Activated CD4-positive, alpha-beta T cell treated with anti-CD3 and anti-CD28 coated beads, Interleukin-2, amount 50 U/mL, for 48 hours (primary cell): ENCODE measurements at regions not wholly inside any gene's neighbourhood (a gene's known extent, or its start where the extent isn't known, plus 50 kb on each side); places are given as distances from the start of the nearest gene placed in this dataset.

Source experiments
- DNase-seq, 2 experiments: peaks; one replicate each; pipeline ENCODE4 v3.0.0-alpha.2; 2020

DNA sequence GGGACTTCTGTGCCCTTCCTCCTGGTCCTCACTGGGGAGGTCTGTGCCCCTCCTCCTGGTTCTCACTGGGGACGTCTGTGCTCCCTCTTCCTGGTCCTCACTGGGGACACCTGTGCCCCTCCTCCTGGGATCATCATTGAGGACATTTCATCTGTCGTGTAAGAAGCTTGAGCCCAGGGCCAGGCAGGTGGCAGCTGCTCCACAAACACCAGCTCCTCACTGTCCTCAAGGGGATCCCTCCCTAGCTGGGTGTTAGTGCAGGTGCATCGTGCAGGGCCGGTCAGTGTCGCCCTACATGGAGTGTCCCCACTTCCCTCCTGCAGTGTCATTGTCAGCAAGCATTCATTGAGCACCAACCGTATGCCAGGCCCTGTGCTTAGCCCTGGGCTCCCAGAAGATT is 312.7 kb downstream of the PTPRU start:
- DNase-seq = no peak

DNA sequence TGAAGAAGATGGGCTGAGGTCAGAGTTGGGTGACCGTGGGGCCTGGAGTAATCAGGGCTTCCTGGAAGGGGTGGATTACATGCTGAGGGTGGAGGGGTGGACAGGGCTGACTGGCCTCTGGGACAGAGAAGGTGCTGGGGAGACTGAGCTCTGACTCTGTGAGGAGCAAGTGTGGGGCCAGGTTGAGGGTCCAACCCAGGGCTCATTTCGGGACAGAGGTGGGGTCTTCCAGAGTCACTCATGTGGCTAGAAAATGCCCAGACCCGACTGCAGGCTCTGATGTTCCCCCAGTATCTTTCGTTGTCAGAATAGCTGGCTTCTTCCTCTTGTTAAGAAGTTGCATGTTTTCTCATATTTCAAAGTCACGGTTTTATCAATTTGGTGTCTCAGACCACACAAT is 311.8 kb downstream of the PTPRU start:
- no peak for DNase-seq

DNA sequence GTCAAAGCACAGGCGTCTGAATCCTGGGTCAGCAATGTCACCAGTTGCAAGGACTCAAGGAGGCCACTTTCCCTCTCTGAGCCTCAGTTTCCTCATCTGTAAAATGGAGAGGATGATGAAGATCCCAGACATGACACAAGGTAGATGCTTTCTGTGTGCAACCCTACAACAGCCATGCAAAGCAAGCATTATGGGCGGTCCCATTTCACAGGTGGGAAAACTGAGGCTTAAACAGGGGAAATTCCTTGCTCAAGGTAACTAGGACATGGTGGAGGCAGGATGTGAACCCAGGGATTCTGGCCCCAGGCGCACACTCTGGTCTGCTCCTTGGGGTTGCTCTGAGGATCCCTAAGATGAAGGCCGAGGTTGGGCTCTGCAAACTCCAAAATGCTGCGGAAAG is 311.0 kb downstream of the PTPRU start:
- no peak for DNase-seq

DNA sequence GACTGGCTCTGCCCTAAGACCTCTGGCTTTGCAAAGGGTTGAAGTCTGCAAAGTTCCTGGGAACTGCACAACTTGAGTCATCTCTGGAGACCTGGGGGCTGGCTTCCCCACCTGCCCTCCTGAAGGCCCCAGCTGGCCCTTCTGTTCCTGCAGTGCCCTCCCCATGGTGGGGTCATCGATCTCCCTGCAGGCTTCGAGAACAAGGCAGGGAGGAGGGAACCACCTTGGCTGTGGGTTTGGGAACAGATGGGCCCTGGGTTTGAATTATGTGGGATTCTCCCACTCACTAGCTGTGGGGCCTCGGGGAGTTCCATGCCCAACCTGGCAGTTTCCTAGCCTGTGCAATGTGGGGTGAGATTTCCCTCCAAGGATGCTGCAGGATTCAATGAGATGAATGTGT is 310.2 kb downstream of the PTPRU start:
- DNase-seq = no peak

DNA sequence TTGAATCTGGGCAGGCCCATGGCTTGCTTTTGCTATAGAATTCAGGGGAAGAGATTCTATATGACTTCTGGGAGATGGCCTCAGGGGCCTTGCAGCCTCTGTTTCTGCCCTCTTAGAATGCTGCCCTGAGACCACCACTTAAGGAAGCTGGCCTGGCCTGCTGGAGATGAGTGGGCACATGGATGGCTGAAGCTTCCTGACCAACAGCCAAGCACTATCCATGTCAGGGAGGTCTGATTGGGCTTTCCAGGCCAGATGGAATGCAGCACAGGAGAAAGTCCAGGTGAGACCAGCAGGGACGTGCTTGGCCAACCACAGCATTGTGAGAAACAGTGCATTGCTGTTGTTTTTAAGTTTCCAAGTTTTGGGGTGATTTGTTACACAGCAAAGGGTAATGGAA is 308.1 kb downstream of the PTPRU start:
- DNase-seq = no peak

DNA sequence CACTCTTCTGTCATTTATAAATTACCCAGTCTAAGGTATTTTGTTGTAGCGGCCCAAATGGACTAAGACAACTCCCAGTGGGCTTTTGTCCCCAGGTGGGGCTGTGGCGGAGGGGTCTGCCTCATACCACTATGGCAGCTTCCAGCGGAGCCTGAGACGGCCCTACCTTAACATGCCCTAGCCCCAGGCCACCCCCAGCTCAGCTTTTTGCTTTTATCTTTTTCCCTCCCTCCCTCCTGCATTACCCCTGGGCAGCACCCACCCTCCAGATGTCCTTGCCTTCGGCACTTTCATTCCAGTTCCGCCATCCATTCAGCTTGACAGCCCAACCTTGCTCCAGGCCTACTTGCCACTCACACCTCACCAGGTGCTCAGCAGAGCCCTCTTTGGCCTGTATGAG is 307.3 kb downstream of the PTPRU start:
- no peak for DNase-seq

DNA sequence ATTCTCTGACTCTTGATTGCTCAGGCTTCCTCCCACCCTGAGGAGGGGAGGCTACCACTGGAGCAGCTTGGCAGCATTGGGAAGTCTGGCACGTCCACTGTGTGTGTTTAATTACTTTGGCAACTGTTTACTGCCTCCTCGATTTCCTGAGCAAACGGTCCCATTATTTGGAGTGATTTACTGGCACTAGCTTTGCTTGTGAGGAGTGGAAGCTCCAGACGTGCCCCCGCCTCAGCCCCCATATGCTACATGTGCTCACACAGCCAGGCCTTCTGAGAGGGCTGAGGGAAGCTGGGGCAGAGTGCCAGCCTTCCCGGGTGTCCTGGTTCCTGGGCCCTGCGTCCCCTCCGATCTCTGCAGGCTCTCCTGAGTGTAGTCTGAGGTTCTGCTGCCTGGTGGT is 306.2 kb downstream of the PTPRU start:
- DNase-seq = no peak

DNA sequence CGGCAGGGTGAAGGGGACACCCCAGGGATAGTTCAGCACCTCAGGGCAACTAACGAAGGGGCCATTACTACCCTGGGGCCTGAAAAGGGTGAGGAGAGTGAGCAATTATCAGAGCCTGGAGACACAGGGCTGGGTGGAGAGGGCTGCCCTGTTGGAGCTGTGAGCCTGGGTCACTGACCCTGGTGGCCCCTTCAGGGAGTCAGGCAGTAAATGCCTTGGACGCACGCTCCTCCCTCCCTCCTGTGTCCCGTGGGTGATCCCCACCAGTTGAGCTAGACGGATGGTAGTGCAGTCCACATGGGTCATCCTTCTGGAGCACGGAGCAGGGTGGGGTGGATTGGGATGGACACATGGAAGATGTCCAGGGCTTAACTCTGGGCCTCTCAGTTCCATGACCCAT is 305.3 kb downstream of the PTPRU start:
- DNase-seq = no peak

DNA sequence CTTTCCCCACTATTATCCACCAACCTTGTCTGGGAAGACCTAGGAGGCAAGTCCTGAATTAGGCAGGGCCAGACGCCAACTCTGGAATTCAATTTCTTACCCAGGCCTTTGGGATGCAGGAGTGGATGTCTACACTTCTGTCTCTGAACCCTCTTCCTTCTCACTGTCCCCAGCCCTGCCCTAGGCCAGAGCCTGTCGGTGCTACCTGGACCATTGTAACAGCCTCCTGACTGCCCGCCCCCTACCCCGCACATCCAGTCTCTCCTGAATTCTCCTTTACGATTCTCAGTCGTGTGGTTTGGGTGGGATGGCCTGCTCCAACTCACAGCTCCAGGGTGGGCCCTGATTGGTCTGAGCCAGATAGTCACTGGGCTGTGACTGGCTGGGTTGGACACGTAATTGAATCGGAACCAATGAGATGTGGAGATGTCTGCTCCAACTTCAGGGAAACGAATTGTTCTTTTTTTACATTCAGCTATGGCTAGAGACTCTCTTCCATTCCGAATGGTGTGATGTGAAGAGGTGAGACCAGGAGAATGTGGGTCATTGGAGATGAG is 304.6 kb downstream of the PTPRU start:
- DNase-seq = no peak

DNA sequence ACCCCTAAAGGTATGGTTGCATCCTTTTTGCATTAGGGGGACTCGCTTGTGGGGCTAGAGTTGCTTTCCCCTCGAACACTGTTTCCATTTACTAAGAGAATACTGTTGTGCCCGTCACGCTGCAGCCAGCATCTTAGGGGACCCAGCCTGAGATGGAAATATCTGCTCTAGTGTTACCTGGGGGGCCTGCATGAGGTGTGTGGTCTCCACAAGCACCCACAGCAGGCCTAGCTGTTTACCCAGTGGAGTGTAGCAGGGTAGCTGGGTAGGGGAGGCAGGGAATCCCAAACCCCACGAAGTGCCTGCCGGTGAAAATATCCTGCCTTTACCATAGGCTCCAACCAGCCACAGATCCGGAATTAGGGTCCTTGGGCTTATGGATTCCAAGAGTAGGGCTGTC is 303.6 kb downstream of the PTPRU start:
- DNase-seq = no peak

DNA sequence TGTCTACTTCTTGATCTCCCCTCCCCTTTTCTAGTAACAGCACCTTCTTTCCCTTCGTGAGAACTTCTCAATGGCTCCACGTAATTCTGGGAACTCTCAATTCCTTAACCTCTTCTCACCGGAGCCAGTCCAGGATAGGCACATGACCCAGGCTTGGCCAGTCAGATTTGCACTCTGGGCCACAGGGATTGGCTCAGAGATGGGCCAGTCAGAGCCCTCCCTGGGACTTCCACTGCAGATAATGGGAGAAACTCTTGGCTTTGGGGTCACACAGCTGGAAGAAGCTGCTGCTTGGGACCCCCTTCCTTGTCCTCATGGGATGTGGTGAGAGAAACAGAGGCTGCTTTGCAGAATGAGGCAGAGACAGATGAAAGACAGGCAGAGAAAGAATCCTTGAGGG is 302.3 kb downstream of the PTPRU start:
- DNase-seq = no peak

DNA sequence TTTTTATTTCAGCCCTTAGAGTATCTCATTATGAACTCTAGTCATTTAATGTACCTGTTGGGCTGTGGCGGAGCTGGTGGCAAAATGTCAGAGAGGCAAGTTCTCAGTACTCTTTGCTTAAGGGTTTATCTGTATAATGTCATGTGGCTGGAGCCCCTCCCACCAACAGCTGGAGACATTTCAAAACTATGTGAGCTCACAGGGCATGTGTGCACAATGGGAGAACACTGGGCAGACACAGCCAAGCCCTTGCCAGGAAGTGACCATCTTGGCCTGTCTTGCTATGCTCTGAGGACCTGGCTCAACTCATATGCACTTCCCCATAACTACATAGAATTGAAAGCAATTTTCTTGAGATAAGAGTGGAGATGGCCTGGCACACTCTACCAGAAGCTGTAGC is 296.4 kb downstream of the PTPRU start:
- no peak for DNase-seq

DNA sequence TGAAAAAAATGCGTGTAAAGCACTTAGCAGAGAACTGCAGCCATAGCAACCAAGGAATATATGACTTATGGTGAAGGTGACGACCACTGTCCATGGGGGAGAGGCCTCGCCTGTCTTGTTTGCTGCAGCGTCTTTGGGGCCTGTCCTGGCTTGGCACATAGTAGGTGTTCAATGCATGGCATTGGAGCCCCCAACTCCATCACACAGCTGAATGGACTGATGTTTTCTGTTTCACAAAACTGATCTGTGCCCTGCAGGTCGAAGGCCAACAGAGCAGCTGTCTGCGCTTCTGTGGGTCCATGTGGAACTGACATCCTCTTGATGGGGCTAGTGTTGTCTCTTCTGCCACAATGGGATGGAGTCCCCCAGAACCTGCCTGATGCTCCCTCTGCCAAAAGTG is 296.0 kb downstream of the PTPRU start:
- no peak for DNase-seq

DNA sequence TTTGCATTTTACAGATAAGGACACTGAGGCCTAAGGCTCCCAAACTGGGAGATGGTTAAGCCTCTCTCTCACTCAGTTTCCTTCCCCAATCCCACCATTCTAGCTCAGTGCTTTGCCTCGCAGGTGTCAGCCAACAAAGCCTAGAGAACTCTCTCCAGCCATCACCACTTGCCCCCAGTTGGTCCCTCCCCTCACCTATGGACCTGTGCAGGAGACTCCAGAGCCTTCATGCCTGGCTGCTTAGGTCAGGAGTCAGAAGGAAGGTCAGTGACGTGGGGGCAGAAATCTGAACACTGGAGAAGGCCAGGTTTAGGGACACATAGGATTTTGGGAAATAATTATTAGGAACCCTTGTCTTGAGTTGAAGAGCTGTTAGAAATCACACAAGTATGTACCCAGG is 295.3 kb downstream of the PTPRU start:
- no peak for DNase-seq

DNA sequence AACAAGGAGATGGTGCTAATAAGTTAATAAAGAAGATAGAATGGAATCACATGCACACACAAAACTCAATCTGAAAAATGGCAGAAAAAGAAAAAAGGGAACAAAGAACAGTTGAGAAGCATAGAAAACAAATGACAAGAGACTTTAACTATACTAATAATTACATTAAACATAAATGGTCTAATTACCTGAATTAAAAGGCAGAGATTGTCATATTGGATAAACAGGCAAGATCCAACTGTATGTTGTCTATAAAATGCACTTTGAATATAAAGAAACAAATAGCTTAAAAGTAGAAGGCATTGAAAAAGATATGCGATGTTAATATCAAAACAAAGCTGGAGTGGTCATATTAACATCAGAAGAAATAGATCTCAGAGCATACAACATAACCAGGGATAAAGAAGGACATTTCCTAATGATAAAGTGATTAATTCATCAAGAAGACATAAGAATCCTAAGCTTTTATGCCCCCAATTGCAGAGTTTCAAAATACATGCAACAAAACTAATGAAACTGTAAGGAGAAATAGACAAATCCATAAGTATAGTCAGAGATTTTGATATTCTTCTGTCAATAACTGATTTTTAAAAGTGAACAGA is 293.5 kb downstream of the PTPRU start:
- no peak for DNase-seq

DNA sequence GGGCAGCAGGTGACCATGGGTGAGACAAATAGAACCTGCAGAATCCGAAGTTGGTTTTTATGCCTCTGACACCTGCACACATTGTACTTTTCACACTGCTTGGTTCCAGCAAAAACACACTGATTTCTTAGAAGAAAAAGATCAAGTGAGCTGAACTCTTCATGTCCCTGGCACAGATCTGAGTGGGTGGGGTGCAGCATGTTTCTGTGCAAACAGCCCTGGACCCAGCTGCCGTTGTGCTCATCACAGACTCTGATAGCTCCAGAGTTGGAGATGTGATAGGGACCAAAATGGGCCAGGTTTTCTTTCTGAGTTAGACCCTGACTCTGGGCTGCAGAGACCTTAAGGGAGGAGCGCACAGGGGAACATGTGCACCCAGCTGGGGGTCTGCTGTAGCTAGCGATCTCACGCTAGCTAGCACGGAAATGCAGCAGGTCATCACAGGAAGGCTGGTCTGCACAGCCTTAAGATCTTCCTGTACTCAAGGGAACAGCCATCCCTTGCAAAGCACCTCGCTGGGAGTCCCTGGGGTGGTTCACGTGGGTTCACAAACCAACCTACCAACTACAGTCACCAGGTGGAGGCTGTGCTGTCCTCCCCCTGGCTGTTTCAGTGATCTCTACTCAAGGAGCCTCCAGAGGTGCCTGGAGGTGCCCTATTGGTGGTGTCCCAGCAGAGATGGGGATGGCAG is 291.1 kb downstream of the PTPRU start:
- DNase-seq = no peak

DNA sequence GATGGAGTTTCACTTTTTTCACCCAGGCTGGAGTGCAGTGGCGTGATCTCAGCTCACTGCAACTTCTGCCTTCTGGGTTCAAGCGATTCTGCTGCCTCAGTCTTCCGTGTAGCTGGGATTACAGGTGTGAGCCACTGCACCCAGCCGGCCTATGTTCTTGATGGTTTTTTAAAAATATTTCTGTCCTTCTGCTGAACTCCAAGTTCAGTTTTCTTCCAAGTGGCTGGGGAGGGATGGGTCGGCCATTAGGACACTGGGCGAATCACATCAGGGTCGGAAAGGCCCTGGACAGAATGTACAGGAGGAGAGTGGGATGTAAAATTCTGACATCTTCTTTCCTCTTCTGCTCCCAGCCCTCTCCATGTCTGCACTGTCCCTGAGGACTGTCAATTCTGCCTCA is 289.6 kb downstream of the PTPRU start:
- no peak for DNase-seq

DNA sequence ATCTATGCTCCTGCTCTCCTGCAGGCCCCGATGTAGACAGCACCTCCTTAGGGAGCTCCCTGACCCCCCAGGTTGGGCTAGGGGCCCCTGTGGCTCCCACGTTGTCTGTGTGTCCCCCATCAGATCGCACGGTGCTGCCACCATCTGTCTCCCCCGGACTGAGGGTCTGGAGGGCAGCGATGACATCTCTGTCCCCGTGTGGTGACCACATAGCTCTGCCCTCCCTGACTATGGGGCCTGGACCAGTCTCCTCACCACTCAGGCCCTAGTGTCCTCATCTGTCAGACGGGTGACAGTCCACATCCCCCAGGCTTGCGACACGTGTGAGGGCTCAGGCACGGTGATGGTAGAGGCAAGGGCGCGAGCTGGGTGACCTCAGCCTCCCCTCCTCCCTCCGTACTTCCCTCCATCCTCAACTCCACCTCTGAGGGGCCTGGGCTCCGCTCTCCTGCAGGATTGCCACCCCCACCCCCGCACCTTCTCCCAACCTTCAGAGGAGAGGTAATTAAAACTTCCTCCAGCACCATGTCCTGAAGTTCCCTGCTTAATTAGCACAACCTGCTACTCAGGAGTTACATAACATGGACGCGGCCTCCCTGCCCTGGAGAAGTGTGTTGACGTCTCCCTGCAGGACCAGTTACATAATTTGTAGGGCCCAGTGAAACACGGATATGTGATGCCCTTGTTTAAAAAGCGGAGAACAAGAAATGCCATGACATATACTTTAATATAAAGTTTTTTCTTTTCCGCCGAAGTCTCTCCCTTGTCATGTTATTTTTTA is 288.2 kb downstream of the PTPRU start:
- no peak for DNase-seq

DNA sequence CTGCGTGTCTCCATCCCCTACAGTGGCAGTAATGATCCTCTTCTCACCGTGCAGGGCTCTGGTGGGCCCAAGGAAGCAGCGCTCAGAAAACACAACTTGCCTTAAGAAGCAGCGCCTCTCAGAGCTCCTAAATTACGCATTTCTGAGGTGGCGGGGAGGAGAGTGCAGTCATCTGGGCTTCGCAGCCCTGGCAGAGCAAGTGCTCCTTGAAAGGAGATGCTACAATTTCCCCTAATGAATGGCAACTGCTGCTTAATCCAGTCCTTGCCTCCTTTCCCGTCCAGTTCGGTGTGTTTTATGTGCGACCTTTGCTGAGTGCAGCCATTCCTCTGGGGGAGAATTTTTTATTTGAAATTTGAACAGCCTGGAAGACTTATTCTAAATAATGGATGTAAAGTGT is 287.3 kb downstream of the PTPRU start:
- no peak for DNase-seq

DNA sequence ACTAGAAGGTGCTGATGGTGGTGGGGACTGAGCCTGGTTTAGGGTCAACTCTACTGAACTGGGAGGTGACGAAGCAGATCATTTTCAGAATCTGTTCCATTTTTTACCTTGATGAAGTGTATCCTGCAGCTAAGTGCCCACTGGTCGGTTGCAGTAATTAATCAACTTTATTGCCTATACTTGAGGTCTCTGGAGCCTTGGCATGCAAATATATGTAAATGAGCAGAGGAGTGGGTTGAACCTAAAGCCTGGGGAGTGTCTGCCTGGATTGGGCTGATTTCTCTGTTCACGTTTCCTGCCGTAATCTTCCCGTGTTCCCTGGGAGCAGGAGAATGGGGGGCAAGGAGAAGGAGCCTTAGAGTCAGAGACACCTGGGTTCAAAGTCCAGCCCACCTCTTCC is 286.8 kb downstream of the PTPRU start:
- no peak for DNase-seq

DNA sequence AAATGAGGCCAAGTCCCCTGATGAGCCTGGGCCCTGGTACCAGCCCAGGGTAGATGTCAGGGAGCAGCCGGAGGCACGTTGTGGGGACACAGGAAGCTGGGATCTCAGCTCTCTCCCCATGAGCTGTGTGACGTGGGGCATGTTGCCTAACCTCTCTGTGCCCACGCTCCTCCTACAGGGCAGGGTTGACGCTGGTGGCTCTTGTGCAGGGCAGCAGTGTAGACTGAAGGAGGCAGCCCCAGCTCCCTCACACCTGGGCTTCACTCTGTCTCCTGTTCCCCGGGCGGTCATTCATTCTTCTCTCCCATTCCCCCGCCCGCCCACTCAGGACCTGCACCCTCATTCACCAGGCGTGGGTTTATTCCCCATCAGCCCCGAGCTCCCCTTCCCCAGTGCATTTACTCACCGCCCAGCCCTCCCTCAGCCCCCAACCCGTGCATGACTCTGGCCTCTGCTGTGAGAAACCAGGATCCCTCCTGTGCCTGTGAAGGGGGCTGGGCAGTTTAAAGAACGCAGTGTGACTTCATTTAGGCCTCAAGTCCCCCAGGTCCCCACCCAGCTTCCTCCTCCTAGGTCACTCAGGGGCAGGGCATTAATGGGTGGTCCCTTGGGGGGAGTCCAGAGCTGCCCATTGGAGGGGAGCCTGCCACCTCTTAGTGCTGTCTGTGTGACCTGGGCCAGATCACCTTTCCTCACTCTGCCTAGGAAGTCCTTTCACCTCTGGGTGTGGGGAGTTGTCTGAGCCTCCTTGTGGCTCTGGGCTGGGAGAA is 285.7 kb downstream of the PTPRU start:
- no peak for DNase-seq

DNA sequence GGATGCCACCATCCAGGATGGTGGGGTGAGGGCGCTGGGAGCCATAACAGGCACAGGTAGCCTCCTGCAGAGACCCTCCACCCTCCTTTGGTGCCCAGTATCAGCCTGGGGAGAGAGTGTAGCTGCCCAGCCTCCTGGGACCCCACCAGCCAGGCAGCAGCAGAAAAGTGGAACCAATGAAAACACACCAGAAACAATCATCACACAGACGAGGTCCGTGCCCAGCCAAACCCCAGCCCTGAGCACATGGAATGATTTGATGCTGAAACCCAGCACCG is 285.1 kb downstream of the PTPRU start:
- DNase-seq = no peak

DNA sequence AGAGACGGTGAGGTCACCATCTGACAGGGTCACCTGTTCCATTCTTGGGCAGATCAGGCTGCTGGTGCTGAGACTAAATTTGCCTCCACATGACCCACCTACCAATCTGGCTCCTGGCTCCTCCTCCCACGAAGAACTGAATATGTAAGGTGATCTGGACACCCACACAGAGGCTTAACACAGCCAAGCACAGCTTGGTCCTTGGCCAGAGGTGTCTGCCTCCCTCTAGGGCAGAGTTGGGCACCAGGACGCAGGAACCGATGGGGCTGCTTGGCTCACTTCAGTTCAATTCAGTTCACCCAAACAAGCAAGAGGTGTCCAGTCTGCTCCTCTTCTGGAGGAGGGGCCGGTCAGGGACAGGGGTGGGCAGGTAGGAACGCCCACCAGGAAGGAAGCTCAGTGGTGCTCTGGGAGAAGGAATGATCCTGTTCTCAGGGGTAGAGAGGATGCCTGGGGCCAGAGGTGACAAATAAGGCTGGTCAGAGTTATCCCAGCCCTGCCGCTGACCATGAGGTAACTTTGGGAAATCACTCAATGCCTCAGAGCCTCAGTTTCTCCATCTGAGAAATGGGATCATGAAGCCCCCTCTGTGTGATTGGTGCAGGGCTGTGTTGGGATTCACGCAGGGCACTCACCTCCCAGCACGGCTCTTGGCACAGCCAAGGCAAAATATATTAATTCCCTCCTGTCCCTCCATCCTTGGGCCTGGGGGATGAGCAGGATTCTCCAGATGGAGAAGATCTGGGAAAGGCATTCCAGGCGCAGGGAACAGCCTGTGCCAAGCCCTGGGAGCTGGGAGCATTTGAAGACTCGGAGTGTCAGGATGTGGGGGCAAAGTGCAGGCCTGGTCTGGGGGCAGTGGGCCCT is 284.5 kb downstream of the PTPRU start:
- no peak for DNase-seq
